ENCODE measurements at regions not wholly inside any gene's neighbourhood (a gene's known extent, or its start where the extent isn't known, plus 50 kb on each side); places are given as distances from the start of the nearest gene placed in this dataset.

- Histone ChIP-seq H3K18ac (ENCODE audit: extremely low read depth, low read length) (no peak overlapping the region), H2AK5ac (ENCODE audit: low read depth, low read length) (no peak overlapping the region), H2BK120ac (replicated peaks; ENCODE audit: low read depth, low read length) (no peak overlapping the region), H4K8ac (ENCODE audit: extremely low read depth, insufficient read depth, low read length) (no peak overlapping the region), H4K20me1 (replicated peaks in 1 of 2; ENCODE audit: control insufficient read depth in 1 of 2, insufficient read depth in 2 of 2, low read length in 2 of 2) (no peaks in the 10 kb centered on the region), H3K23ac (ENCODE audit: insufficient read length) (no peak overlapping the region), H2AFZ (ENCODE audit: low read length) (no peak overlapping the region), H3K4me3 (ENCODE audit: extremely low read depth in 1 of 4, insufficient read depth in 2 of 4, low read depth in 3 of 4, low read length in 4 of 4) (no peak overlapping the region), H3K79me2 (ENCODE audit: control insufficient read depth in 1 of 2, insufficient read depth in 2 of 2, low read length in 2 of 2) (no peaks in the 10 kb centered on the region), H3K27me3 (replicated peaks in 1 of 4; ENCODE audit: control insufficient read depth in 3 of 4, extremely low read depth in 1 of 4, insufficient read depth in 3 of 4, low read length in 3 of 4) (no peaks in the 10 kb centered on the region), H3K56ac (replicated peaks; ENCODE audit: insufficient read length, low read depth, low read length) (no peak overlapping the region), H3K4me1 (replicated peaks in 1 of 4; ENCODE audit: control insufficient read depth in 3 of 4, insufficient read depth in 4 of 4, low read length in 3 of 4) (peaks cover 0 to 6% (median 2%) of the 10 kb centered on the region in 4 experiments; a peak in 2 of 7 replicates), H3K9ac (replicated peaks in 1 of 4; ENCODE audit: extremely low read depth in 1 of 4, low read depth in 3 of 4, low read length in 3 of 4) (no peak overlapping the region), H3K4me2 (ENCODE audit: insufficient read depth in 1 of 2, low read depth in 2 of 2, low read length in 2 of 2) (no peak overlapping the region), H3K23me2 (ENCODE audit: low read depth, low read length) (no peaks in the 10 kb centered on the region), H2BK15ac (ENCODE audit: low read length) (no peak overlapping the region), H3K79me1 (ENCODE audit: low read depth, low read length) (no peaks in the 10 kb centered on the region), H3K14ac (ENCODE audit: insufficient read length) (no peak overlapping the region), H4K91ac (replicated peaks; ENCODE audit: insufficient read length, low read length) (no peak overlapping the region), H3K27ac (ENCODE audit: low read depth, low read length) (no peak overlapping the region), H2BK5ac (ENCODE audit: low read depth, low read length) (no peak overlapping the region), H2BK12ac (ENCODE audit: low read depth, low read length) (no peak overlapping the region), H4K5ac (ENCODE audit: insufficient read length, low read depth, low read length) (no peak overlapping the region), H3K4ac (replicated peaks; ENCODE audit: insufficient read length, low read depth, low read length) (no peak overlapping the region), H3K36me3 (ENCODE audit: control insufficient read depth in 2 of 4, insufficient read depth in 4 of 4, low read length in 3 of 4) (no peaks in the 10 kb centered on the region), H2BK20ac (ENCODE audit: low read length) (no peak overlapping the region), H3K9me3 (ENCODE audit: insufficient read depth in 2 of 2, low read depth in 1 of 2, low read length in 1 of 2) (peaks cover 5 to 11% of the 10 kb centered on the region in 2 experiments; a peak in 3 of 4 replicates)
- FAIRE-seq (no peak), DNase-seq (ENCODE audit: low read depth in 1 of 2, low spot score in 2 of 2) (no peak)
- no peak for TF ChIP-seq CBX8 (IDR thresholded peaks at IDR 0.05; ENCODE audit: borderline replicate concordance, low read depth, low read length)
- TF ChIP-seq MAFK (IDR thresholded peaks at IDR 0.05; ENCODE audit: low read depth, low read length): no peak
- no peak for TF ChIP-seq CREB1 (IDR thresholded peaks at IDR 0.05)
- TF ChIP-seq USF2 (IDR thresholded peaks at IDR 0.05; ENCODE audit: low read length): no peak
- TF ChIP-seq GABPA (IDR thresholded peaks at IDR 0.05; ENCODE audit: borderline replicate concordance, insufficient read depth, low read length): no peak
- CTCF ChIA-PET (ENCODE audit: partially characterized antibody): interaction anchor here (0.9 to 1.3 kb wide), 2 partner anchors 28 to 107 kb away, joined by 3 to 4 read pairs; no protein-coding TSS in a partner anchor
- POLR2A ChIA-PET (ENCODE audit: partially characterized antibody): no interaction called here
- 93% methylated on average over 5 of the region's 5 CpGs; no CpG with 5 or more reads in 1 of the 2 experiments for WGBS, 2 experiments (ENCODE audit: extremely low coverage in 1 of 2, insufficient coverage in 1 of 2, insufficient read length in 1 of 2, insufficient replicate concordance in 2 of 2, low coverage in 1 of 2, low lambda C conversion rate in 2 of 2, missing lambda C conversion rate in 1 of 2)
These were observed 109.1 kb downstream of the RASSF10 start for GRCh38 chr11:13118194-13118593.
